Panc1 (cell line): ENCODE measurements at regions not wholly inside any gene's neighbourhood (a gene's known extent, or its start where the extent isn't known, plus 50 kb on each side); places are given as distances from the start of the nearest gene placed in this dataset.

Source experiments
- ATAC-seq: fragments of 200-7000 bp; cut with Tn5 transposase; 2 replicates; pipeline ENCODE4 v1.9.1; 2020; ENCODE audit warnings: mild to moderate bottlenecking, moderate library complexity
- BruUV-seq: library from RNA; stranded (reverse); fragments of 400-500 nt; replicated peaks from 2 replicates; lab custom pipeline; 2021; lab: Mats Ljungman, UMichigan
- CTCF ChIA-PET: fragments of 300-600 bp; sonication (Branson Sonifier 250); formaldehyde crosslinking; loops from one replicate; lab custom pipeline; 2022; ENCODE audit warnings: antibody characterized with exemption; lab: Charles Lee
- POLR2A ChIA-PET: fragments of 300-600 bp; sonication (Branson Sonifier 250); formaldehyde crosslinking; loops from one replicate; lab custom pipeline; 2022; ENCODE audit warnings: antibody characterized with exemption; lab: Charles Lee
- DNase-seq: peaks from one replicate; pipeline ENCODE4 v3.0.0-alpha.2; 2010; ENCODE audit warnings: low read depth, low spot score
- H3K27ac ChIP-seq: 2 replicates; pipeline ENCODE4 v1.5.1; 2011; ENCODE audit warnings: mild to moderate bottlenecking, low read length, inconsistent platforms
- H3K27me3 ChIP-seq: fragments of 200-500 bp; sonication (Bioruptor generic); 2 replicates; pipeline ENCODE4 v1.6.0; 2014; ENCODE audit warnings: low read length, inconsistent platforms; ENCODE audit not compliant: control insufficient read depth, insufficient read depth
- H3K36me3 ChIP-seq: fragments of 200-500 bp; sonication (Bioruptor generic); 2 replicates; pipeline ENCODE4 v1.5.1; 2014; ENCODE audit warnings: inconsistent platforms, mild to moderate bottlenecking, low read length, moderate library complexity; ENCODE audit not compliant: control insufficient read depth, insufficient read depth
- H3K4me1 ChIP-seq: 2 replicates; pipeline ENCODE4 v1.5.1; 2011; ENCODE audit warnings: inconsistent platforms, mild to moderate bottlenecking, low read length, moderate library complexity; ENCODE audit not compliant: control insufficient read depth, insufficient read depth
- H3K4me3 ChIP-seq, 2 experiments: 2 replicates each; pipeline ENCODE4 v1.5.1; 2011 to 2012; ENCODE audit warnings: low read depth in 2 of 2, low read length in 2 of 2, mild to moderate bottlenecking in 2 of 2, inconsistent platforms in 1 of 2, moderate library complexity in 1 of 2
- H3K9me3 ChIP-seq: fragments of 200-500 bp; sonication (Bioruptor generic); 2 replicates; pipeline ENCODE4 v1.5.1; 2014; ENCODE audit warnings: low read depth, mild to moderate bottlenecking, inconsistent platforms, low read length, moderate library complexity; ENCODE audit not compliant: control insufficient read depth, insufficient read depth
- CTCF ChIP-seq: fragments of 450-650 bp; IDR thresholded peaks from 2 replicates; pipeline ENCODE4 v1.5.1; 2017; ENCODE audit warnings: mild to moderate bottlenecking
- POLR2AphosphoS5 ChIP-seq: IDR thresholded peaks from 2 replicates; pipeline ENCODE4 v1.6.1; 2012; ENCODE audit warnings: mild to moderate bottlenecking, low read depth, low read length, moderate library complexity
- REST ChIP-seq, 2 experiments: IDR thresholded peaks; 2 replicates each; pipeline ENCODE4 v1.6.1; 2011 to 2012; ENCODE audit warnings: low read depth in 2 of 2, control low read depth in 1 of 2, low read length in 1 of 2, mild to moderate bottlenecking in 1 of 2, moderate library complexity in 1 of 2; ENCODE audit not compliant: insufficient read depth in 1 of 2
- SIN3A ChIP-seq: IDR thresholded peaks from 2 replicates; pipeline ENCODE4 v1.6.1; 2012; ENCODE audit warnings: low read depth, mild to moderate bottlenecking, low read length, moderate library complexity, borderline replicate concordance; ENCODE audit not compliant: insufficient read depth
- TCF7L2 ChIP-seq: IDR thresholded peaks from 2 replicates; pipeline ENCODE4 v1.6.1; 2011; ENCODE audit warnings: mild to moderate bottlenecking, low read depth, low read length, inconsistent platforms
- in situ Hi-C: cut with HindIII; loops from 2 replicates; pipeline ENCODE4 v1.10.0; 2016; ENCODE audit warnings: low sequenced_read_pairs, low pct_unique_long_range_greater_than_20kb
- intact Hi-C: fragments of 100-400 bp; cut with micrococcal nuclease; formaldehyde crosslinking; loops from one replicate; pipeline ENCODE4 v1.10.0; 2022; ENCODE audit not compliant: unreplicated experiment

- H3K4me3 ChIP-seq, result no peak overlapping the region
- ChIA-PET POLR2A (no interaction called here), CTCF (no interaction called here)
- H3K27ac ChIP-seq, result no peak overlapping the region
- no TSS peak for BruUV-seq
- H3K36me3 ChIP-seq, result no peaks in the 10 kb centered on the region
- intact Hi-C loops, result no loop called here
- H3K27me3 ChIP-seq, result no peaks in the 10 kb centered on the region
- H3K4me1 ChIP-seq, result no peaks in the 10 kb centered on the region
- DNase-seq, result no peak
- H3K9me3 ChIP-seq, result no peaks in the 10 kb centered on the region
- in situ Hi-C loops, result no loop called here
- ATAC-seq, result no peak
- TF ChIP-seq CTCF, result no peak
- TF ChIP-seq REST (IDR thresholded peaks at IDR 0.05; ENCODE audit: insufficient read depth in 1 of 2, low read depth in 2 of 2, low read length in 1 of 2), result no peak
- no peak for TF ChIP-seq TCF7L2
- no peak for TF ChIP-seq POLR2AphosphoS5
- TF ChIP-seq SIN3A, result no peak
Measured at GRCh38 chr15:91393186-91393585, 293.1 kb downstream of the SV2B start.

GRCh38 chr15:91400481-91400880 is 300.4 kb downstream of the SV2B start:
- ChIA-PET POLR2A (no interaction called here), CTCF (no interaction called here)
- no peak for TF ChIP-seq REST (IDR thresholded peaks at IDR 0.05; ENCODE audit: insufficient read depth in 1 of 2, low read depth in 2 of 2, low read length in 1 of 2)
- TF ChIP-seq POLR2AphosphoS5, result no peak
- no peak for TF ChIP-seq CTCF
- TF ChIP-seq TCF7L2, result no peak
- TF ChIP-seq SIN3A, result no peak
- Histone ChIP-seq H3K27me3 (no peaks in the 10 kb centered on the region), H3K4me3 (no peak overlapping the region), H3K36me3 (no peaks in the 10 kb centered on the region), H3K4me1 (no peaks in the 10 kb centered on the region), H3K27ac (no peak overlapping the region), H3K9me3 (no peaks in the 10 kb centered on the region)
- no TSS peak for BruUV-seq
- in situ Hi-C loops, result no loop called here
- intact Hi-C loops, result no loop called here
- ATAC-seq (no peak), DNase-seq (no peak)
